ENCODE measurements at regions not wholly inside any gene's neighbourhood (a gene's known extent, or its start where the extent isn't known, plus 50 kb on each side); places are given as distances from the start of the nearest gene placed in this dataset.

- DNase-seq (no peak), ATAC-seq (no peak)
- Histone ChIP-seq H3K4me1 (no peaks in the 10 kb centered on the region), H3K36me3 (no peaks in the 10 kb centered on the region), H3K27me3 (no peaks in the 10 kb centered on the region), H3K9me3 (no peaks in the 10 kb centered on the region), H3K27ac (no peak overlapping the region), H3K4me3 (no peak overlapping the region)
- no peak for TF ChIP-seq CTCF (IDR thresholded peaks at IDR 0.05)
- intact Hi-C loops (cut with DNase I), result no loop called here
These were observed 175.9 kb upstream of the MAP3K1 start for GRCh38 chr5:56639476-56639875.

- intact Hi-C loops (cut with DNase I), result no loop called here
- DNase-seq (no peak), ATAC-seq (no peak)
- H3K36me3 ChIP-seq, result no peaks in the 10 kb centered on the region
- no peak overlapping the region for H3K4me3 ChIP-seq
- no peaks in the 10 kb centered on the region for H3K27me3 ChIP-seq
- no peak overlapping the region for H3K27ac ChIP-seq
- H3K9me3 ChIP-seq, result no peaks in the 10 kb centered on the region
- no peak for TF ChIP-seq CTCF (IDR thresholded peaks at IDR 0.05)
- H3K4me1 ChIP-seq, result no peaks in the 10 kb centered on the region
These were observed 176.5 kb upstream of the MAP3K1 start for GRCh38 chr5:56638768-56639238.

DNA sequence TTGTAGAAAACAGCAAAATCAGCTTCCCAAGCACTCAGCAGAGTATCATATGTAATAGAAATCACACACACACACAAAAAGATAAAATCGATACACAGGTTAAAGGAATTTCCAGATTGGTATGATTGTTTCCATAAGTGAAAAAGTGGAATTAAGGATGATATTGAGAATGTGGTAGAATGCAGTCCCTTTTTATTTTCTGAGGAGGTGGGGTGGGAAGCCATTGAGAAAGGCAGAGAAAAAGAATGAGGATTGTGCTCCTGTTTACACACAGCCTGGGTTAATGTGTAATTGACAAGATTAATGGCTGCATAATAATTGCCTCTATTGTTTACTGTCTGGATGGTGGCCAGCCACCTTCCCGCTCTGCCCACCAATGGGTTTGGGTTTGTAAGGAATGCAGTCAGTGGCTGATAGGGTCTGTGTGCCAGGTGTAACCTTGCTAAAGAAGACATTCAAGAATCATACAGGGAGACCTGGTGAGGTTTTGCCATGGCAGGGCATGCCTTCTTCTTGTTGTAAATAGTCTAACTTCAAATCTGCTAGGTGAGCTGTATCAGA lies 177.2 kb upstream of the MAP3K1 start:
- no peaks in the 10 kb centered on the region for H3K9me3 ChIP-seq
- H3K4me3 ChIP-seq, result no peak overlapping the region
- DNase-seq (no peak), ATAC-seq (peak; percentile 38)
- no peaks in the 10 kb centered on the region for H3K36me3 ChIP-seq
- intact Hi-C loops (cut with DNase I), result no loop called here
- no peaks in the 10 kb centered on the region for H3K27me3 ChIP-seq
- H3K4me1 ChIP-seq, result no peaks in the 10 kb centered on the region
- TF ChIP-seq CTCF (IDR thresholded peaks at IDR 0.05), result no peak
- H3K27ac ChIP-seq, result no peak overlapping the region

GRCh38 chr5:56637321-56637920 lies 177.9 kb upstream of the MAP3K1 start:
- no peak for TF ChIP-seq CTCF (IDR thresholded peaks at IDR 0.05)
- Histone ChIP-seq H3K36me3 (no peaks in the 10 kb centered on the region), H3K27me3 (no peaks in the 10 kb centered on the region), H3K4me3 (no peak overlapping the region), H3K4me1 (no peaks in the 10 kb centered on the region), H3K9me3 (no peaks in the 10 kb centered on the region), H3K27ac (no peak overlapping the region)
- no peak for DNase-seq
- ATAC-seq, result no peak
- intact Hi-C loops (cut with DNase I), result no loop called here

- Histone ChIP-seq H3K27me3 (no peaks in the 10 kb centered on the region), H3K36me3 (no peaks in the 10 kb centered on the region), H3K27ac (no peak overlapping the region), H3K4me3 (no peak overlapping the region), H3K9me3 (no peaks in the 10 kb centered on the region), H3K4me1 (no peaks in the 10 kb centered on the region)
- intact Hi-C loops (cut with DNase I), result no loop called here
- no peak for DNase-seq
- no peak for TF ChIP-seq CTCF (IDR thresholded peaks at IDR 0.05)
- ATAC-seq, result no peak
These were observed 181.4 kb upstream of the MAP3K1 start for GRCh38 chr5:56633950-56634349.

Measured in upper lobe of right lung (tissue), 1 donor.